ENCODE measurements at regions not wholly inside any gene's neighbourhood (a gene's known extent, or its start where the extent isn't known, plus 50 kb on each side); places are given as distances from the start of the nearest gene placed in this dataset.

DNA sequence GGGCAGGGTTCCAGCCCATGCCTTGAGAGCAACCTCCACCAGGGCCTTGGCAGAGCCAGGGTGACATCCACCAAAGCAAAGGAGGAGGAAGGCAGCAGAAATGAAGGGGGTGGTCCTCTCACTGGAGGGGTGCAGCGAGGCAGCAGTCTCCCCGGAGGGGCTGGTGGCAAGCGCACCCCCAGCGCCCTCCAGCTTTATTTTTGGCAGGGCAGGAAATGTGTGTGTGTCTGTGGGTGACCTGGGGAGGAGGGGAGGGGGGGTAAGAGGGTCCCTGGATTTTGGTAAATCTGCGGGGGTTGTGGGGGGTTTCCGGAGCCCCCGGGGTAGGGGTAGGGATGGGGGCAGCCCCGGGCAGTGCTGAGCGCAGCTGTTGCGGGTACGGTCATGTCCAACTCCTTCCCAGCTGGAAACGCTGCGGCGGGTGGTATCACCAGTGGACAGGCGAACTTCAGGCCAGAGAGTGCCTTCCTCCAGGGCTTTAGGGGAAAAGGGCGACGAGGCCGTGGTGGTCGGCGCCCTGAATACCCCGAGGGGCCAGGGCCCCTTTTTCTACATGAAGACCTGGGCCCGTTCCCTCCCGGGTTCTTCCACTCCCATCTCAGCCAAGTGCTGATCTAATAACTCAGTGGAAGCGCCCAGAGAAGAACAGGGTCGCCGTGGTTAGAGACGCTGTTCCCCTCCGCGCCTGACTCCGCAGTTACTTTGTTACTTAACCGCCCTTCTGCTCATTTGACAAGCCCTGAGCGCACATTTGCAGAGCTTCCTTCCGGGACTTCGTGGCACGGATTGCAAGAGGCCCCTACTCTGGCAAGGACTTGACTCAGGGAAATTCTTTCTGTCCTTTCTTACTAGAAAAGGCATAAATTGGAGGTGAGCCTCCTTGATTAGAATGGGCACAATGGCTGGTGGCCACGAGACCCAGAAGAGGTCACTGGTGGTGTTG, 55.2 kb downstream of the FOS start:
- H3K4me3 ChIP-seq (ENCODE audit: insufficient read length, low read depth): no peak overlapping the region
- peaks cover 11% of the 10 kb centered on the region for H3K9me3 ChIP-seq (ENCODE audit: insufficient read depth, low read length)
- H3K27me3 ChIP-seq (ENCODE audit: insufficient read depth, insufficient read length): no peaks in the 10 kb centered on the region
- no peaks in the 10 kb centered on the region for H3K4me1 ChIP-seq (ENCODE audit: insufficient read depth, insufficient read length)
- H3K36me3 ChIP-seq (ENCODE audit: insufficient read depth, insufficient read length, low read length): no peaks in the 10 kb centered on the region
- TF ChIP-seq SUZ12 (IDR thresholded peaks at IDR 0.05; ENCODE audit: extremely low read depth, insufficient read depth, insufficient read length): no peak
- TF ChIP-seq ZNF274 (IDR thresholded peaks at IDR 0.05; ENCODE audit: low read depth, low read length): no peak
- no peak for TF ChIP-seq YY1 (IDR thresholded peaks at IDR 0.05; ENCODE audit: insufficient read depth, insufficient read length)
- no peak for DNase-seq (ENCODE audit: low read depth, low spot score)
- H3K9ac ChIP-seq (ENCODE audit: insufficient read length, low read depth): no peak overlapping the region

DNA sequence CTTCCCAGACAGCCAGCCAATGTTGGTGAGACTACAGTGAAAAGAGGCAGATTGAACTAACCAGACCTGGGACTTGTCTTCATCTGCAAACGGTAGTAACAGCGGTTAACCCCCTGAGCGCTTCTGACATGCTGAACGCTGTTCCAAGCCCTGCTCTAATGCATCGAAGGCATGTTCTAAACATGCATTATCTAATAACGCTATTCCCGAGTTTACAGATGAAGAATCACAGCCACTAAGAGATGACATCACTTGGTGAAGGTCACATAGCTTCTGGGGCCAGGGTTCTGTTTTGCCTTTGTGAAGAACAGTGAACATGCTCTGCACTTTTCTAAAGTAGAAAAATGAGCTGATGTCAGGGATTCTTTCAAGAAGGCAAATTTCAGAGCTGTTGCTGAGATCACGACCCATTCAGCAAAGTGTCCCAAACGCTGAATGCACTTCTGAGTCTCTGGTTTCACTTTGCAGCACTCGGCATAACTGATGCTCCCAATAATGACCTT, 56.0 kb downstream of the FOS start:
- no peaks in the 10 kb centered on the region for H3K4me1 ChIP-seq (ENCODE audit: insufficient read depth, insufficient read length)
- H3K9me3 ChIP-seq (ENCODE audit: insufficient read depth, low read length): peaks cover 11% of the 10 kb centered on the region
- no peaks in the 10 kb centered on the region for H3K27me3 ChIP-seq (ENCODE audit: insufficient read depth, insufficient read length)
- H3K36me3 ChIP-seq (ENCODE audit: insufficient read depth, insufficient read length, low read length): no peaks in the 10 kb centered on the region
- no peak overlapping the region for H3K4me3 ChIP-seq (ENCODE audit: insufficient read length, low read depth)
- TF ChIP-seq SUZ12 (IDR thresholded peaks at IDR 0.05; ENCODE audit: extremely low read depth, insufficient read depth, insufficient read length) (no peak), YY1 (IDR thresholded peaks at IDR 0.05; ENCODE audit: insufficient read depth, insufficient read length) (no peak), ZNF274 (IDR thresholded peaks at IDR 0.05; ENCODE audit: low read depth, low read length) (no peak)
- no peak overlapping the region for H3K9ac ChIP-seq (ENCODE audit: insufficient read length, low read depth)
- no peak for DNase-seq (ENCODE audit: low read depth, low spot score)

DNA sequence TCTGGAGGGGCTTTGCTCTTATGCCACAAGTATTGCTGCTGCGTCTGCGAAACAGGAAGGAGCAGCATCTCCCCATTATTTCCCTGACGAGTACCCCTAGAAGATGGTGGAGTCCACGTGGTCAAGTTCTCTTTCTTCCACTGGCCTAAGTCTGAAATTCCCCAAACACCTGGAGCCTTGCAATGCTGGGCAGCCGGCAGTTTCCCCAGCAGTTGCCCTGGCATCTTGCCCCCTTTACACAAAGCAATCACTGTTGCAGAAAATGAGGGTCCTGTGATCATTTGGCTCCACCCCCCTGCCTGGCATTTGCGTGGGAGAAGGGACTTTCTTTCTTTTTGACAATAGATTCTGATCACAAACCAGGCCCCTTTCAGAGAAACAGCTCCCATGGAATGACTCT, 56.9 kb downstream of the FOS start:
- H3K9ac ChIP-seq (ENCODE audit: insufficient read length, low read depth): no peak overlapping the region
- H3K4me1 ChIP-seq (ENCODE audit: insufficient read depth, insufficient read length): no peaks in the 10 kb centered on the region
- no peak for TF ChIP-seq YY1 (IDR thresholded peaks at IDR 0.05; ENCODE audit: insufficient read depth, insufficient read length)
- no peak for TF ChIP-seq ZNF274 (IDR thresholded peaks at IDR 0.05; ENCODE audit: low read depth, low read length)
- no peak for TF ChIP-seq SUZ12 (IDR thresholded peaks at IDR 0.05; ENCODE audit: extremely low read depth, insufficient read depth, insufficient read length)
- H3K27me3 ChIP-seq (ENCODE audit: insufficient read depth, insufficient read length): no peaks in the 10 kb centered on the region
- DNase-seq (ENCODE audit: low read depth, low spot score): no peak
- no peak overlapping the region for H3K4me3 ChIP-seq (ENCODE audit: insufficient read length, low read depth)
- H3K36me3 ChIP-seq (ENCODE audit: insufficient read depth, insufficient read length, low read length): no peaks in the 10 kb centered on the region
- H3K9me3 ChIP-seq (ENCODE audit: insufficient read depth, low read length): peaks cover 11% of the 10 kb centered on the region

DNA sequence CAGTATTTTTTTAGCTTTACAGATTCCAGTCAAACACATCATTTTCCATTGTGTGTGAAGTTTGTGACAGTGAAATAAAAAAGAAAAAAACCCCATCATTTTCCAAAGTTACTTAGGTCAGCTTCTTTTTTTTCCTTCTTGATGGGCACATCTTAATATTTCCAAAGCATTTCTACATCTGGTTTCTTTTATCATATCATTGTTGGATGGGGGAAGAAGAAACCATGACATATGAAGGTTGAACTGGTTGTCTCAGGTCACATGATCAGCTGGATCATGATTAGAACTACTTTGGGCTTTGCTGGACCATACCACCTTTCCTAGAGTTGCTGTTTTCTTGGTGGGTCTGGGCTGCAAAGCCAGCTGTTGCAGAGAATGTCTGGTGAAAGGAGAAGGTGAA, 59.8 kb downstream of the FOS start:
- Histone ChIP-seq H3K9ac (ENCODE audit: insufficient read length, low read depth) (no peak overlapping the region), H3K36me3 (ENCODE audit: insufficient read depth, insufficient read length, low read length) (no peaks in the 10 kb centered on the region), H3K4me3 (ENCODE audit: insufficient read length, low read depth) (no peak overlapping the region), H3K9me3 (ENCODE audit: insufficient read depth, low read length) (peaks cover 11% of the 10 kb centered on the region), H3K4me1 (ENCODE audit: insufficient read depth, insufficient read length) (no peaks in the 10 kb centered on the region), H3K27me3 (ENCODE audit: insufficient read depth, insufficient read length) (no peaks in the 10 kb centered on the region)
- no peak for TF ChIP-seq SUZ12 (IDR thresholded peaks at IDR 0.05; ENCODE audit: extremely low read depth, insufficient read depth, insufficient read length)
- TF ChIP-seq ZNF274 (IDR thresholded peaks at IDR 0.05; ENCODE audit: low read depth, low read length): no peak
- TF ChIP-seq YY1 (IDR thresholded peaks at IDR 0.05; ENCODE audit: insufficient read depth, insufficient read length): no peak
- no peak for DNase-seq (ENCODE audit: low read depth, low spot score)

DNA sequence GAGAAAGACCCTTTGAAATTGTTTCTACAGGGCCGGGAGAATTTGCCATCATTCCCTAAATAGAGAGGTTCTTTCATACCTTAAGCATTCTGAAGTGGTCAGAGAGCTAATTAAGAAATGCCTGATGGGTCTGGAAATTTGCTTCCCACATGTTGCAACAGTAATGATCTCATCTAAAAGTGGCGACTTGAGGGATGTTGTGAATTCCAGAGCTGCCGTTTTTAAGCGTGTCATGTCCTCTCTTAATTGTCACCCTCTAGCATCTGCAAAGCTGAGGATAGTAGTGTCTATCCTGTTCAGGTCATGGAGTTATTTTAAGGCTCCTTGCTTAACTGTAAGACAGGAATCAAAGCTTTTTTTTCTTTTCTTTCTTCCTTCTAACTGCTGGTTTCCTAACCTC, 60.4 kb downstream of the FOS start:
- no peak for DNase-seq (ENCODE audit: low read depth, low spot score)
- peaks cover 11% of the 10 kb centered on the region for H3K9me3 ChIP-seq (ENCODE audit: insufficient read depth, low read length)
- no peak overlapping the region for H3K9ac ChIP-seq (ENCODE audit: insufficient read length, low read depth)
- H3K36me3 ChIP-seq (ENCODE audit: insufficient read depth, insufficient read length, low read length): no peaks in the 10 kb centered on the region
- TF ChIP-seq SUZ12 (IDR thresholded peaks at IDR 0.05; ENCODE audit: extremely low read depth, insufficient read depth, insufficient read length) (no peak), YY1 (IDR thresholded peaks at IDR 0.05; ENCODE audit: insufficient read depth, insufficient read length) (no peak), ZNF274 (IDR thresholded peaks at IDR 0.05; ENCODE audit: low read depth, low read length) (no peak)
- H3K27me3 ChIP-seq (ENCODE audit: insufficient read depth, insufficient read length): no peaks in the 10 kb centered on the region
- H3K4me3 ChIP-seq (ENCODE audit: insufficient read length, low read depth): no peak overlapping the region
- no peaks in the 10 kb centered on the region for H3K4me1 ChIP-seq (ENCODE audit: insufficient read depth, insufficient read length)

DNA sequence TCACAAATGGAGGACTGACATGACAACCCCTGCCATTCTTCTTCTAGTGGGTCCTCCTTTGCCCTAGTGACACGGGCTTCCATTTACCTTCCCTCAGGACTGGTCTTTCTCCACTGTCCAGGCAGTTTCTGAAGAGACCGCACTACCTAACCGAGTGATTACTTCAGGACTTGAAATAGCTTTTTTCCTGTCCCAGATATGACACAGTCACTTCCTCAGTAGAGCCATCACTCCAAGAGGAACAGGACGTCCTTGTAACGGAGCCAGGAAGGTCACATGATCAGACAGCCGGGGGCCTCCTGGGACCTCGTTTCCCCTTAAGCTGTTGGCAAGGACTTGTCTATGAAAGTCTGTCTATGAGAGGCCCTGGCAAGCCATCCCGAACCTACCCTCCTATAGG, 62.3 kb downstream of the FOS start:
- Histone ChIP-seq H3K27me3 (ENCODE audit: insufficient read depth, insufficient read length) (no peaks in the 10 kb centered on the region), H3K9ac (ENCODE audit: insufficient read length, low read depth) (no peak overlapping the region), H3K36me3 (ENCODE audit: insufficient read depth, insufficient read length, low read length) (no peaks in the 10 kb centered on the region), H3K4me3 (ENCODE audit: insufficient read length, low read depth) (no peak overlapping the region), H3K4me1 (ENCODE audit: insufficient read depth, insufficient read length) (no peaks in the 10 kb centered on the region), H3K9me3 (ENCODE audit: insufficient read depth, low read length) (peaks cover 17% of the 10 kb centered on the region)
- no peak for DNase-seq (ENCODE audit: low read depth, low spot score)
- TF ChIP-seq ZNF274 (IDR thresholded peaks at IDR 0.05; ENCODE audit: low read depth, low read length) (no peak), SUZ12 (IDR thresholded peaks at IDR 0.05; ENCODE audit: extremely low read depth, insufficient read depth, insufficient read length) (no peak), YY1 (IDR thresholded peaks at IDR 0.05; ENCODE audit: insufficient read depth, insufficient read length) (no peak)

DNA sequence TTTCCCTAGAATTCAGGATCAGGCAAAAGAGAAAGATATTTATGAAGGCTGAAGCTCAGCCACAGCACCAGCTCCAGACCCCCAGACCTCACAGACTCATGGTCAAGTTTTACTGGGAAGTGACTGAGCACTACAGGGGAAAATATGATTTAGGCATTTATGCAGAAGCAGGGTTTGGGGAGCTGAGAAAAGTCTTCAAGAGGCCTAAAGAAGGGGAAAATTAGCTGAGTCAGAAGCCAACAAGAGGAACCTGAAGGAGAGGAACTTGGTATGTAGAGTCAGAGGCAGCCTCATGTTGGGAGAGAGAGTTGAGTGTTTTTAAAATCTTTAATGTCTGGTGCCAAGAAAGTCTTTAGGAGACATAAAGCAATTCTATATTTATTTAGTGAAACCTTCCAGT, 63.0 kb downstream of the FOS start:
- no peak overlapping the region for H3K4me3 ChIP-seq (ENCODE audit: insufficient read length, low read depth)
- TF ChIP-seq YY1 (IDR thresholded peaks at IDR 0.05; ENCODE audit: insufficient read depth, insufficient read length) (no peak), SUZ12 (IDR thresholded peaks at IDR 0.05; ENCODE audit: extremely low read depth, insufficient read depth, insufficient read length) (no peak), ZNF274 (IDR thresholded peaks at IDR 0.05; ENCODE audit: low read depth, low read length) (no peak)
- no peak overlapping the region for H3K9ac ChIP-seq (ENCODE audit: insufficient read length, low read depth)
- H3K36me3 ChIP-seq (ENCODE audit: insufficient read depth, insufficient read length, low read length): no peaks in the 10 kb centered on the region
- no peak for DNase-seq (ENCODE audit: low read depth, low spot score)
- peaks cover 21% of the 10 kb centered on the region for H3K9me3 ChIP-seq (ENCODE audit: insufficient read depth, low read length)
- H3K4me1 ChIP-seq (ENCODE audit: insufficient read depth, insufficient read length): no peaks in the 10 kb centered on the region
- H3K27me3 ChIP-seq (ENCODE audit: insufficient read depth, insufficient read length): no peaks in the 10 kb centered on the region
